NCI-H524 (cell line): ENCODE measurements at regions not wholly inside any gene's neighbourhood (a gene's known extent, or its start where the extent isn't known, plus 50 kb on each side); places are given as distances from the start of the nearest gene placed in this dataset.
A peak's percentile ranks its signal among the peaks of the same experiment; 100 is the strongest.
"Not testable (repeated sequence)": the region's sequence is repeated elsewhere in the genome, so short reads cannot be mapped to it uniquely, and the experiment has no call there.

Source experiments
- DNase-seq, 2 experiments: peaks; one replicate each; lab custom pipeline; 2025; lab: John Stamatoyannopoulos, UW

DNA sequence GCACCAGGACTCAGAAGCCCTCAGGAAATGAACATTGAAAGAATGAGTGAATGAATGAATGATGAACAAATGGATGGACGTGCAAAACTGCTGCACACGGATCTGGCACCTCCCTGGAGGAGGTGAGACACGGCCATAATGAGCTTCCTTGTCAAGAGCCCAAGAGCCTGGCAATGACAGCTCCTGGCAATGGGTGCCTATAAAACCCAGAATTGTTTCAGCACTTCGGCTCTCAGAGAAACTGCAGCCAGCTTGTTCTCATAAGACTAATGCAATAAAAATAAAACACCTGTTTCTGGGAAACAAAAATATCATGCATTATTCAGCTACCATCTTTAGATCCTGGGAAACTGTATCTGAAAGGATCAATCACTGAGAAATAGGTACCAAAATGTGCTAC is 200.5 kb upstream of the SFSWAP start:
- DNase-seq, result no peak

DNA sequence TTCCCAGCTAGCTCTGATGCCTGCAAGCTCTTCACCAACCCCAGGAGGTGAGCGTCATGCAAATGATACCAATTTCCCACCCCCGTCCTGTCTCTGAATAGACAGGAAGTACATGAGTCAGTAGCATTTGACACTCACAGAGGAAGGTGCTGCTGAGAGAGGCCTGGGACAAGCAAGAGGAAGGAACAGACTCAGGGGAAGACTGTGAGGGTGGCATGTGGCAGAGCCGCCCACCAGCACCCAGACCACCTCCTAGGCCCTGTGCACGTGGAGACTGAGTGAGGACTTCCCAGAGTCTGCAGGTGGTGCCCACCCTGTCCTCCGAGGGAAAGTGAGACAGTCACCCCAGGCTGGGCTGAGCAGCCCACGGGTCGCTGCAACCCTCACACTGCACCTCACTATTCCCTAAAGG is 199.5 kb upstream of the SFSWAP start:
- DNase-seq, result no peak

DNA sequence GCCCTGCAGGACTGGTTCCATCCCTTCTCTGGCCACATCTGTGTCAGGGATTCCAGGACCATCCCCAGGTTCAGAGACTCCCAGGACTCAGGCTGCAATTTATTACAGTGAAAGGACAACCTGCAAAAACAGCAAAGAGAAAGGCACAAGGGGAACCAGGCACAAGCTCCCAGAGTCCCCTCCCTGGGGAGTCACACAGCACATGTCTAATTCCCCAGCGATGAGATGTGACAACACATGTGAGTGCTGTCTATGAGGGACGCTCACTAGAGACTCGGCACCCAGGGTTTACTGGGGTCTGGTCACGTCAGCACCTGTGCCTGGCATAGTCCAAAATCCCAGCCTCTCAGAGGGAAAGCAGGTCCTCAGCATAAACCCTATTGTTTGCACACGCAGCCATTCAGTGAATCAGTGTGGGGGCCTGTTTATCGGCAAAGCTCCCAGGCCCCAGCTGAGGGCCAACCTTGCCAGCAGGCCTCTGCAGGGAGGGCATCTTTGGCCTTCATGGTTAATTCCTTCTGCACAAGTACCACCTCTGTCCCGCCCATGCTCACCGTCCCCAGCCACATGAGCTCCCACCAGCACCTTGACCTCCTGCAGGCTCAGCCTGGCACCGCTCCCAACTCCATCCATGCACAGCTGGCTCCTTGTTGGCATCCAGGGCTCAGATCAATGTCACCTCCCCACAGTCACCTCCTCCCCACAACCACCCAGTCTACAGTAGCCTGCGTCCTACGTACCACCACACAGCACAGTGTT is 198.9 kb upstream of the SFSWAP start:
- peak in 1 of 2 experiments; percentile 18 for DNase-seq

DNA sequence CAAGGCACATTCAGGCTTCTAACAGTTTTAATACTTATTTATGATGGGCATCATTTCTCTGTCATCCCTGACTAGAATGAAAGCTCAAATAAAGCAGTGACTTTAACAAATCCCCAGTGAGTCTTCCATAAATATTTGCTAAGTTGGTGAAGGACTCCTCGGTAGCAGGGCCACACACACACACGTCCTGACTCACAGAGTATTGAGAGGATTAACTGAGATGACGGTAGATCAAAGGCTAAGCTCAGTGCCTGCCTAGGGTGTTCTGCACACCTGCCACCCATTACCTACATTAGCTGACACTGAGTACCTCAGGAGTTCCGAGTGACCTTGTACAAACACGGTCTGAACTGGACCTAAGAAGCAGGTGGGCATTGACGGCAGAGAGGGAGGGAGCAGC is 197.3 kb upstream of the SFSWAP start:
- DNase-seq, result no peak

DNA sequence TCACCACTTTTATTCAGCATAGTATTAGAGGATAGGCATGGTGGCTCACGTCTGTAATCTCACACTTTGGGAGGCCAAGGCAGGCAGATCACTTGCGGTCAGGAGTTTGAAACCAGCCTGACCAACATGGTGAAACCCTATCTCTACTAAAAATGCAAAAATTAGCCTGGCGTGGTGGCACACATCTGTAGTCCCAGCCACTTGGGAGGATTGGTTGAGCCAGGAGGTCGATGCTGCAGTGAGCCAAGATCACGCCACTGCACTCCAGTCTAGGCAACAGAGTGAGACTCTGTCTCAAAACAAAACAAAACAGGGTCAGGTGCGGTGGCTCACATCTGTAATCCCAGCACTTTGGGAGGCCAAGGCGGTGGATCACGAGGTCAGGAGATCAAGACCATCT is 190.3 kb upstream of the SFSWAP start:
- DNase-seq, result not testable (repeated sequence)

DNA sequence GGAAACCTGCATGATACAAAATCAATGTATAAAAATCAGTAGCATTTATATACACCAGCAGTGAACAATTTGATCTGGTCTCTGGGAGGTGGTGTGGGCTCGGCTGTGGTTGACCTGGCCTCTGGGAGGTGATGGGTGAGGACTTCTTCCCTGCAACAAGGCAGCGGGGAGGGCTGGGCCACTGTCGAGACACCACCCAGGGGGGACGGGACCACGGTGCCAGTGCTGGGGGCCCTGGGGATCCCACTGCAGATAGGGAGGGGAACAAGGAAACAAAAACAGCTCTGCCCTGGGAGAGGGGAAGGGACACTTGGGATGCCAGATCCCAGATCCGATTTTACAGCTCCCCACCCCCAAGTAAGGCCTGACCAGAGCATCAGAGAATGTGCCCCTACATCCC is 189.6 kb upstream of the SFSWAP start:
- no peak for DNase-seq

DNA sequence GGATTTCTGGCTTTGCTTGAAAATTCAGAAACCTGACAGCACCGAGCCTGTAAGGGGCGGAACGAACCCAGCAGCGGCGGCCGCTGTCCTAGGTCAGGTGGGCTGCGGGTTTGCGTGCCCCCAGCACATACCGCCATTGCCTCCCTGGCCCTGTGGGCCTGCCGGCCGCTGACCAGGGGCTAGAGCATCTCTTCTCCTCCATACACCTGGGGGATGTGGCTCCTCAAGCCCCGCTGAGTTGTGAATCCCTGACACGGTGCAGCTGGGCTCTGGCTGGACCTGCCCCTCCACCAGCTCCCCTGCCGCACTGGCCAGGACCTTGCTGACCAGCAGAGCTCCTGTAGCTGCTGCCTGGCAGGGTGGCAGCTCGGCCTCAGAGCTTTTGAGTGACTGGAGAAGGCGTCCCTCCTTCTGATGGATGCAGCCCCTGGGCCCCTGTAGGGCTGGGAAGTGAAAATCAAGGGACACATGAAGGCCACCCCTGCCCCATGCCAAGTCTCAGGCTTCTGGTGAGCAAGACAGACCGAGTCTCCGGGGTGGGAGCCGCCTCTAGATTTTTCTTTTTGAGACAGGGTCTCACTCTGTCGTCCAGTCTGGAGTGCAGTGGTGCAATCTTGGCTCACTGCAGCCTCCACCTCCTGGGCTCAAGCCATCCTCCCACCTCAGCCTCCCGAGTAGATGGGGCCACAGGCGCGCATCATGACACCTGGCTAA is 184.9 kb upstream of the SFSWAP start:
- no peak for DNase-seq

DNA sequence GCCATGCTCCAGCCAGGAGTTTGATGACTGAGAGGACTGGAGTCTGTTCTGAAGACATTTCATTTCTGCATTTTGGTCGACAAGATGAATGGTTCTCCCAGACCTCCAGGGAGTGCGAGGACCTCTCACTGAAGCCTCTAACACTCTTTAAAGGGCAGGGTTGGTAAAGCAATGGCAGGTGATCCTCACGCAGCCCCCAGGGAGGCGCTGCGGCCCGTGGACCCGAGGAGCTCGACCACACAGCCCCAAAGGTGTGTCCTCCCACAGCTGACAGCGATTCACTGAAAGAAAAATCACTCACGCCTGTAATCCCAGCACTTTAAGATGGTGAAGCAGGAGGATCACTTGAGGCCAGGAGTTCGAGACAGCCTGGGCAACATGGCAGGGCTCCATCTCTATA is 183.8 kb upstream of the SFSWAP start:
- no peak for DNase-seq

DNA sequence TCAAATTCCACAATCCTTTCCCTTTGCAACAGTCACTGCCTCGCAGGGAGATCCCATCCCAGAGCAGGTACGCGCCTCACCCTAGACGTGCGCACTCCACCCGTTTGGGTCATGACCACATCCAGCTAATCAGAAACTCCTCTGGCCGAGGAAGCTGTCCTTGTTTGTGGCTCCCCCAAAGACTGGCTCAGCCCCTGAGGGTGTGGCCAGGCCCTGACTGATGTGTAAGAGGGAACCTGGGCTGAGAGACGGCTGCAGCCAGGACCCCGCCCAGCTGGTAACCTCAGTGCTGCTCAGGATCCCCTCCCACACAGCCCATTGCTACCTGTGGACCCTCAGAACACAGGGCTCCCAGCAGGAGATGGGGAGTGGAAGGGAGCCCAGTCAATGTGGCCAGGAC is 183.2 kb upstream of the SFSWAP start:
- DNase-seq, result no peak

DNA sequence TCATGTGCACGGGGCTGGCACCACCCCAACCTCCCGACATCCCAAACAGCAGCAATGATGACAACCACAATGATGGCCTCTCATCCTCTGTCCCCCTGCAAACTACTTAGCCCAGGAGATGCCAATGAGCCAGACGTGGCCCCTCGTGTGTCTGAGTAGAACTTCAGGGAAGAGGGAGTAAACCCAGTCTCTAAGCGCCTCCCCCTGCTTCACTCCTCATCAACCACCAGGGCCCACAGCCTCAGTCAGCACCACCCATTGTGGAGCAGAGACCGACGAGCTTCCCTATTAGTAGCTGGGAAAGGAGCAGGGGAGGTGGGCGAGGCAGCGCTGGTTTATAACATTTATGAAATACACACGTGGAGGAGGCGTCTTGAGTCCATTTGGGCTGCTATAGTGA is 182.7 kb upstream of the SFSWAP start:
- no peak for DNase-seq

DNA sequence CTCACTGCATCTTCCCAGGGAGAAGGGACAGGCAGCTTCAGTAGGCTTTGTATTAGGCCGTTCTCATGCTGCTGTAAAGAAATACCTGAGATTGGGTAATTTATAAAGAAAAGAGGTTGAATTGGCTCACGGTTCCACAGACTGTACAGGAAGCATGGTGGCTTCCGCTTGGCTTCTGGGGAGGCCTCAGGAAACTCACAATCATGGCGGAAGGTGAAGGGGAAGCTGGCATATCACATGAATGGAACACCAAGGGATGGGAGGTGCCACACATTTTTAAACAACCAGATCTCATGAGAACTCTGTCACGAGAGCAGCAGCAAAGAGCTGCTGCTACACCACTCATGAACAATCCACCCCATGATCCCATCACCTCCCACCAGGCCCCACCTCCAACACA is 182.2 kb upstream of the SFSWAP start:
- DNase-seq, result no peak

DNA sequence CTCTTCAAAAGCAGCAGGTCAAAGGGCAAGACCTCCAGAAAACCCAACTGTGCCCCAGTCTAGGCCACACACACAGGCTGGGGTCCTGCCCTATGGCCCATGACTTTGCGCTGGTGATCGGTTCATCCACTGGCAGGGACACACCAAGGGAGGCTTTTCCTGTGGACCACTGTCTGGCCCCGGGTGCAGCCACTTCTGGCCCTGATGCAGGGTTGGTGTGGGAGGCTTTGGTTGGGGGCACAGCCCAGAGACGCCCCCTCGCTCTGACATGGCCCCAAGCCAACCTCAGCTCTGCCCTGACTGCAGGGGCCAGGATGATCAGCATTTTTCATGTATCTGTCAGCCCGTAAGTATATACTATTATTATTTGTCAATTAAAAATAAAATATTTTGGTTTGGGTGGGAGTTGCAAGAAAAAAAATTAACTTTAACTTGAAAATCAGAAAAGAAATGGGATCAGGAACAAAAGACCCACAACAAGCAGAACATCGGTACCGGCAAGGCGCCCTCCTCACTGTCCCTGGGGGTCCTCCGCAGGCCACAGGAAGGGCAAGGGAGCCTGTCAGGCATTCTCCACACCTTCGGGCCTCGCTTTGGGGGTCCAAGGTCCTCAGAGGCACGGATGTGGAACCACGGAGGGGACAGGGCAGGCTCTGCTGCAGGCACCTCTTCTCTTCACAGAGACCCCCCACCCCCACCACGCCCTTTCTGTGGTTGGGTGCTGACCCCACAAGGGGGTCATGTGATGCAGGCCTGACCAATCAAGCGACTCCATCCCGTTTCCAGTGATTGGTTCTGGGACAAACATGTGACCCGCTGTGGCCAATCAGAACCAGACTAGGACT is 181.5 kb upstream of the SFSWAP start:
- peak in 1 of 2 experiments; percentile 44 for DNase-seq

DNA sequence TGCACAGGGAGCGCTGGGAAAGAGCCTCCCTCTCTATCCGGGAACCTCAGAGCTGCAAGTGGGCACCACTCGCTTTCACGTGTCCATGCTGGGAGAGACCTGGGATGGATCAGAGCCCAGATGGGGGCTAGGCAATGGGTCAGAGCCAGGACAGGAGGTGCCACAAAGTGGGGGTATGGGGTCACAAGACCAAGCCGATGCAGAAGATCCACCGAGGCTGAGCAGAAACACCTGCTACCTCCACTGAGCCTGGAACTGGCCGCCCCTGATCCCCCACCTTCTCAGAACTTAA is 180.9 kb upstream of the SFSWAP start:
- no peak for DNase-seq

DNA sequence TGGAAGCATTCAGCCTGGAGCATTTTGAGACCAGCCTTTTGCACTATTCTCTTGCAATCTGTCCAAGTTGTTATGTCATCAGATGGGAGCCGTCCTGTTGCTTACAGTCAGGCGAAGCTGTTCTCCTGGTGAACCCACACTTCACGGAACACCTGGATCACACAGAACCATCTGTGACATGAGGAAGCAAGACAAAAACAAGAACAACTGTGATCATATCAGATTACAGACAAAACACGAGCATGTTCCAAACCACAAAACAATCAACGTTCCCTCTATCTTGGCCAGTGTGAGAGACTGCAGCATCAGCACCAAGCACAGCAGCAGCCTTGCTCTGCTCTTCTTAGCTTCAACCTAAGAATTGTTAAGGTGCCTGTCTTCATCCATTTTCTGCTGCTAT is 180.5 kb upstream of the SFSWAP start:
- DNase-seq, result peak; percentile 44 to 76

DNA sequence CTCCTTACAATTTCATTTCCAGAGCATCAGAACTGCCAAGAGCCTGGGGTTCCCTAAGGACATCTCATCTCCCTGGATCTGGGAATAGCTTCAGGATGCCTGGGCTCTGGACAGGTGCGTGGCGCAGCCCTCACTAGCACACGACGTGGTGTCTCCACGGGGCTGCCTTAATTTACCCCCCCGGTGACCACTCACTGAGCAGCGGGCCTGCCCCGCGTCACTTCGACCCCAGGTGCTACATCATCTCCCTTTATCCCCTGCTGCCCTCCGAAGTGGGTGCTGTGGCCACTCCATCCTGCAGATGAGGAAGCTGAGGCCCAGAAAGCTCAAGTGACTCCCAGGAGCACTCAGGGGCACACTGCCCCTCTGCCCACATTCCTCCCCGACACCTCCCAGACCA is 177.8 kb upstream of the SFSWAP start:
- DNase-seq, result no peak

DNA sequence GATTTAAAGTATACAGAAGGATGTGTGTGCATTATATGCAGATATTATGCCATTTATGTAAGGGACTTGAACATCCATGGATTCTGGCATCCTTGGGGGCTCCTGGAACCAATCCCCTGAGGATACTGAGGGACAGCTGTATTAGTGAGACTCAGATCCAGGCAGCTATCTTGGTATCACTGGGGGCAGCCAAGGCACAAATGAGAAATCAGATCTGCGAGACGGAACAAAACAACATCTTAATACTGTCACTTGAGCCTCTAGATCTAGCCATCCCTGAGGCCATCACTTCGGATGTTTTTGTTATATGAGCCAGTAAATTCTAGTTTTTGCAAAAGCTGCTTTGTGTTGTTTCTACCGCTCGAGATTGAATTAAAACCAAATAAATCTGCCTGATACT is 175.1 kb upstream of the SFSWAP start:
- DNase-seq, result no peak

DNA sequence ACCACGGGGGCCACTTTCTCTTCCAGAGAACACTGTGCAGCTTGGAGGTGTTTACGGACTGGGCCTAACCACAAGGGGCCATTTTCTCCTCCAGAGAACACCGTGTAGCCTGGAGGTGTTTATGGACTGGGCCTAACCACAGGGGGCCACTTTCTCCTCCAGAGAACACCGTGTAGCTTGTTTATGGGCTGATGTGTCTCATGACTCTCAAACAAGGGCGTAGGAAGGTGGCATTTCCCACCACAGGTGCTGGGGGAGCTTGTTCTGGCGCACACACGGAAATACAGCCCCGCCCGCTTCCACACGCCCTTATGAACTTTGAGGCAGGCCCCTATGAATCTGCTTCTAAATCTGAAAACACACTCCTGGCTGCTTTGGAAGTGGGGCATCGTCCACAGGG is 174.6 kb upstream of the SFSWAP start:
- DNase-seq, result no peak

DNA sequence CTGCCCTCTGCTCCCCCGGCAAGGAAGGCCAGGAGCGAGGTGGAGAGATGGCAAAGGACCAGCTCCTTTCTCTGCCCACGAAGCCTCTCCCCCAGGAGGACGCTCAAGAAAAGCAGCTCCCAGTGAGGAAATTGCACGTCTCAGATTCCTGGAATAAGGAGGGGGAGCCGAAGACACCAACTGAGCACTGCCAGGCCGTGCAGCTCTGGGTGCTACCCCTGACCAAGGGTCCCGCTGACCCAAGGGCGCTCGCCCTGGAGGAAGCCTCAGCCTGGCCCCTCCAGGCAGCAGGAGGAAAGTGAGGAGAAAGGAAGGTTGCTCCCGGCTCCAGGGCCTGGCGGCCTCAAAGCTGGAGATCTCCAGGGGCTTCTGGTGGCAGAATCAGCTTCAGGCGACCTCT is 174.1 kb upstream of the SFSWAP start:
- DNase-seq, result no peak

DNA sequence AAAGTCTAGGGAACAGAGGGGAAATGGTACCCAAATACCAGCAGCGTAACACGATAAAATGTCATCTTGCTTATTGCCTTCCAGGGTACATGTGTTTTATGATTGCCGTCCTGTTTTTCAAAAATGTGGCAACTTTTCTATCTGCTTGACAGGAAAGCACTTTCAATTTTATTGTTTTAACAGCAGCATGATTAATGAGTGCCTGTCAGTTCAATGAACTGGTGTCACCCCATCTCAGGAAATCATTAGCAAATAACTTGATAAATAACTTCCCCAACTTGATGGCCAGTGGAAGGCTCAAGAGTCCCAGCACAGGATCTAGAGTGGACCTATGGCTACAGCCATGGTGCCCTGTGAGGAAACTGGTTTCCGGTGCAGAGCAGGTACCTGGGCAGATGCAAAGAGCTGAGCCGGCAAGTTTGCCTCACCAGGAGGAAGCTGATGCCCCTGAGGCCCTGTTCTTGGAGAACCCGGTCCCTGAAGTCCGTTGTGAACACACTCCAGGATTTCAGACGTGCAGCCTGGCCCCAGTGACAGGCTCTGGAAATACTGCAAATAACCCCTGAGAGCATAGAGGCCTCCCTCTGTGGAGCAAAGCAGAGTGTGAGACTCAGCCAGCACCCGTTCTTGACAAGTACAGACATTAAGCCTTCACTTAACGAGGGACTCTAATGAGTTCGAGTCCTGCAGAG is 173.5 kb upstream of the SFSWAP start:
- DNase-seq, result no peak

DNA sequence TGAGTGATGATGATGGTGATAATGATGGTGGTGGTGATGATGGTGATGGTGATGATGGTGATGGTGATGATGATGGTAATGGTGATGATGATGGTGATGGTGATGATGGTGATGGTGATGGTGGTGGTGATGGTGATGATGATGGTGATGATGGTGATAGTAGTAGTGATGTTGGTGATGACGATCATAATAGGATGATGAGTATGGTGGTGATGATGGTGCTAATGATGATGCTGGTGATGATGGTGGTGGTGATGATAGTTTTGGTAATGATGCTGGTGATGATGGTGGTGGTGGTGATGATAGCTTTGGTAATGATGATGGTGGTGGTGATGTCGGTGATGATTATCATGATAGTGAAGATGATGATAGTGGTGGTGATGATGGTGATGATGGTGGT is 171.5 kb upstream of the SFSWAP start:
- no peak for DNase-seq

DNA sequence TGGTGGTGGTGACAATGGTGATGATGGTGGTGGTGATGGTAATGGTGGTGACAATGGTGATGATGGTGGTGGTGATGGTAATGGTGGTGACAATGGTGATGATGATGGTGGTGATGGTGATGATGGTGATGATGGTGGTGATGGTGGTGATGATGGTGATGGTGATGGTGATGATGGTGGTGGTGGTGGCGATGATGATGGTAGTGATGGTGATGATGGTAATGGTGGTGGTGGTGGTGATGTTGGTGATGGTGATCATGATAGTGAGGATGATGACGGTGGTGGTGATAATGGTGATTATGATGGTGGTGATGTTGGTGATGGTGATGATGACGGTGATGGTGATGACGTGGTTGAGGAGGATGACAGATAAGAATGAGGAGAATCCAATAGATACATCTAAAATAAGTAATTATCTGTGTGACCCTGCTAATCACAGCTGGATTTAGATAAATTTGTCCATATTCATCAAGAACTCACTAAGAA is 170.7 kb upstream of the SFSWAP start:
- DNase-seq, result no peak

DNA sequence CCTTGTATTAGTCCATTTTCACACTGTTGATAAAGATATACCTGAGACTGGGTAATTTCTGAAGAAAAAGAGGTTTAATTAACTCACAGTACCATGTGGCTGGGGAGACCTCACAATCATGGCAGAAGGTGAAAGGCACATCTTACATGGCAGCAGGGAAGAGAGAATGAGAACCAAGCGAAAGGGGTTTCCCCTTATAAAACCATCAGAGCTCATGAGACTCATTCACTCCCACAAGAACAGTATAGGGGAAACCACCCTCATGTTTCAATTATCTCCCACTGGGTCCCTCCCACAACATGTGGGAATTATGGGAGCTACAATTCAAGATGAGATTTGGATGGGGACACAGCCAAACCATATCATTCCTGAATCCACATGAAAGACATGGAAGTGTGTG is 169.4 kb upstream of the SFSWAP start:
- not testable (repeated sequence) for DNase-seq
